DOHH2 (cell line): ENCODE measurements at regions not wholly inside any gene's neighbourhood (a gene's known extent, or its start where the extent isn't known, plus 50 kb on each side); places are given as distances from the start of the nearest gene placed in this dataset.
"Not testable (repeated sequence)": the region's sequence is repeated elsewhere in the genome, so short reads cannot be mapped to it uniquely, and the experiment has no call there.

ENCODE experiments used
- EZH2phosphoT487 ChIP-seq: fragments of 200-600 bp; sonication (generic); IDR thresholded peaks from 2 replicates; pipeline ENCODE4 v1.6.1; 2017; ENCODE audit warnings: borderline replicate concordance, mild to moderate bottlenecking, antibody characterized with exemption, low read length, moderate library complexity, mixed read lengths
- TF ChIP-seq, protein P1 (sequence below): fragments of 200-600 bp; sonication (generic); IDR thresholded peaks from one replicate; pipeline ENCODE4 v1.5.1; 2014; ENCODE audit warnings: antibody characterized with exemption, mild to moderate bottlenecking, low read depth, low read length; ENCODE audit not compliant: poor library complexity, severe bottlenecking

DNA sequence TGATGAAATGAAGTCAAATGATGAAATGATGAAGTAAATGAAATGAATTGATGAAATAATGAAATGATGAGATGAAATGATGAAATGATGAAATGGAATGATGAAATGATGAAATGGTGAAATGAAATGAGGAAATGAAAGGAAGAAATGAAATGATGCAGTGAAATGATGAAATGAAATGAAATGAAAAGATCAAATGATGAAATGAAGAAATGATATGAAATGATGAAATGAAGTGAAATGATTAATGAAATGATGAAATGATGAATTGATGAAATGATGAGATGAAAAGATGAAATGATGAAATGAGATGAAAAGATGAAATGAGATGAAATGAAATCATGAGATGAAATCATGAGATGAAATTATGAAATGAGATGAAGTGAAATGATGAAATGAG lies 139.2 kb upstream of the ERV3-1 start:
- TF ChIP-seq, protein P1, sequence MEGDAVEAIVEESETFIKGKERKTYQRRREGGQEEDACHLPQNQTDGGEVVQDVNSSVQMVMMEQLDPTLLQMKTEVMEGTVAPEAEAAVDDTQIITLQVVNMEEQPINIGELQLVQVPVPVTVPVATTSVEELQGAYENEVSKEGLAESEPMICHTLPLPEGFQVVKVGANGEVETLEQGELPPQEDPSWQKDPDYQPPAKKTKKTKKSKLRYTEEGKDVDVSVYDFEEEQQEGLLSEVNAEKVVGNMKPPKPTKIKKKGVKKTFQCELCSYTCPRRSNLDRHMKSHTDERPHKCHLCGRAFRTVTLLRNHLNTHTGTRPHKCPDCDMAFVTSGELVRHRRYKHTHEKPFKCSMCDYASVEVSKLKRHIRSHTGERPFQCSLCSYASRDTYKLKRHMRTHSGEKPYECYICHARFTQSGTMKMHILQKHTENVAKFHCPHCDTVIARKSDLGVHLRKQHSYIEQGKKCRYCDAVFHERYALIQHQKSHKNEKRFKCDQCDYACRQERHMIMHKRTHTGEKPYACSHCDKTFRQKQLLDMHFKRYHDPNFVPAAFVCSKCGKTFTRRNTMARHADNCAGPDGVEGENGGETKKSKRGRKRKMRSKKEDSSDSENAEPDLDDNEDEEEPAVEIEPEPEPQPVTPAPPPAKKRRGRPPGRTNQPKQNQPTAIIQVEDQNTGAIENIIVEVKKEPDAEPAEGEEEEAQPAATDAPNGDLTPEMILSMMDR, result not testable (repeated sequence)
- not testable (repeated sequence) for TF ChIP-seq EZH2phosphoT487
